MM.1S (cell line): ENCODE measurements at regions not wholly inside any gene's neighbourhood (a gene's known extent, or its start where the extent isn't known, plus 50 kb on each side); places are given as distances from the start of the nearest gene placed in this dataset.

ENCODE experiments used
- DNase-seq: peaks from one replicate; pipeline ENCODE4 v3.0.0-alpha.2; 2015
- H2AFZ ChIP-seq: fragments of 300-600 bp; sonication (generic); 2 replicates; pipeline ENCODE4 v1.6.0; 2016; ENCODE audit warnings: antibody characterized with exemption, low read length
- H3F3A ChIP-seq: fragments of 300-600 bp; sonication (generic); 2 replicates; pipeline ENCODE4 v1.6.1; 2016; ENCODE audit warnings: mild to moderate bottlenecking, antibody characterized with exemption, low read length, moderate library complexity, mixed read lengths; ENCODE audit not compliant: insufficient read depth
- H3K27ac ChIP-seq: fragments of 300-600 bp; sonication (generic); 2 replicates; pipeline ENCODE4 v1.5.1; 2016; ENCODE audit warnings: mild to moderate bottlenecking, low read length
- H3K27me3 ChIP-seq: fragments of 300-600 bp; sonication (generic); replicated peaks from 2 replicates; pipeline ENCODE4 v1.6.0; 2016; ENCODE audit warnings: low read length; ENCODE audit not compliant: insufficient read depth
- H3K36me3 ChIP-seq: fragments of 300-600 bp; sonication (generic); replicated peaks from 2 replicates; pipeline ENCODE4 v1.6.1; 2016; ENCODE audit warnings: mild to moderate bottlenecking, low read length, mixed read lengths; ENCODE audit not compliant: insufficient read depth
- H3K4me1 ChIP-seq: fragments of 300-600 bp; sonication (generic); 2 replicates; pipeline ENCODE4 v1.6.1; 2016; ENCODE audit warnings: low read length, mixed read lengths
- H3K4me2 ChIP-seq: fragments of 300-600 bp; sonication (generic); 2 replicates; pipeline ENCODE4 v1.6.0; 2016; ENCODE audit warnings: low read depth, low read length
- H3K4me3 ChIP-seq: fragments of 300-600 bp; sonication (generic); 2 replicates; pipeline ENCODE4 v1.5.1; 2016; ENCODE audit warnings: low read length, mixed read lengths
- H3K79me2 ChIP-seq: fragments of 300-600 bp; sonication (generic); 2 replicates; pipeline ENCODE4 v1.6.1; 2016; ENCODE audit warnings: mixed run types, low read length, mixed read lengths
- H3K9ac ChIP-seq: fragments of 300-600 bp; sonication (generic); 2 replicates; pipeline ENCODE4 v1.6.1; 2016; ENCODE audit warnings: low read length, mixed read lengths
- H3K9me2 ChIP-seq: fragments of 300-600 bp; sonication (generic); replicated peaks from 2 replicates; pipeline ENCODE4 v1.6.1; 2016; ENCODE audit warnings: mild to moderate bottlenecking, low read length, mixed read lengths; ENCODE audit not compliant: insufficient read depth
- H3K9me3 ChIP-seq: fragments of 300-600 bp; sonication (generic); replicated peaks from 2 replicates; pipeline ENCODE4 v1.6.1; 2016; ENCODE audit warnings: mild to moderate bottlenecking, low read length, mixed read lengths; ENCODE audit not compliant: insufficient read depth
- H4K20me1 ChIP-seq: fragments of 300-600 bp; sonication (generic); 2 replicates; pipeline ENCODE4 v1.6.1; 2016; ENCODE audit warnings: mild to moderate bottlenecking, low read length, moderate library complexity, mixed read lengths; ENCODE audit not compliant: insufficient read depth
- EZH2 ChIP-seq: fragments of 300-600 bp; sonication (generic); optimal IDR thresholded peaks from 2 replicates; pipeline ENCODE3; 2017; ENCODE audit warnings: low read depth, mild to moderate bottlenecking, antibody characterized with exemption, low read length, mixed read lengths
- EZH2phosphoT487 ChIP-seq: fragments of 300-600 bp; sonication (generic); IDR thresholded peaks from 2 replicates; pipeline ENCODE4 v1.6.1; 2018; ENCODE audit warnings: antibody characterized with exemption, low read length
- TF ChIP-seq, protein P1 (sequence below): fragments of 300-600 bp; sonication (generic); IDR thresholded peaks from 2 replicates; pipeline ENCODE4 v1.5.1; 2016; ENCODE audit warnings: antibody characterized with exemption, low read length, mixed read lengths

- H3K9ac ChIP-seq, result no peak overlapping the region
- no peak overlapping the region for H3K27ac ChIP-seq
- no peaks in the 10 kb centered on the region for H3K79me2 ChIP-seq
- no peak overlapping the region for H2AFZ ChIP-seq
- no peaks in the 10 kb centered on the region for H3K4me1 ChIP-seq
- H3K4me2 ChIP-seq, result no peak overlapping the region
- TF ChIP-seq, protein P1, sequence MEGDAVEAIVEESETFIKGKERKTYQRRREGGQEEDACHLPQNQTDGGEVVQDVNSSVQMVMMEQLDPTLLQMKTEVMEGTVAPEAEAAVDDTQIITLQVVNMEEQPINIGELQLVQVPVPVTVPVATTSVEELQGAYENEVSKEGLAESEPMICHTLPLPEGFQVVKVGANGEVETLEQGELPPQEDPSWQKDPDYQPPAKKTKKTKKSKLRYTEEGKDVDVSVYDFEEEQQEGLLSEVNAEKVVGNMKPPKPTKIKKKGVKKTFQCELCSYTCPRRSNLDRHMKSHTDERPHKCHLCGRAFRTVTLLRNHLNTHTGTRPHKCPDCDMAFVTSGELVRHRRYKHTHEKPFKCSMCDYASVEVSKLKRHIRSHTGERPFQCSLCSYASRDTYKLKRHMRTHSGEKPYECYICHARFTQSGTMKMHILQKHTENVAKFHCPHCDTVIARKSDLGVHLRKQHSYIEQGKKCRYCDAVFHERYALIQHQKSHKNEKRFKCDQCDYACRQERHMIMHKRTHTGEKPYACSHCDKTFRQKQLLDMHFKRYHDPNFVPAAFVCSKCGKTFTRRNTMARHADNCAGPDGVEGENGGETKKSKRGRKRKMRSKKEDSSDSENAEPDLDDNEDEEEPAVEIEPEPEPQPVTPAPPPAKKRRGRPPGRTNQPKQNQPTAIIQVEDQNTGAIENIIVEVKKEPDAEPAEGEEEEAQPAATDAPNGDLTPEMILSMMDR, result no peak
- TF ChIP-seq EZH2 (no peak), EZH2phosphoT487 (no peak)
- H3K9me2 ChIP-seq, result no peaks in the 10 kb centered on the region
- no peaks in the 10 kb centered on the region for H3K9me3 ChIP-seq
- H3F3A ChIP-seq, result no peaks in the 10 kb centered on the region
- no peak overlapping the region for H3K4me3 ChIP-seq
- H3K27me3 ChIP-seq, result no peaks in the 10 kb centered on the region
- H3K36me3 ChIP-seq, result no peaks in the 10 kb centered on the region
- DNase-seq, result no peak
- no peaks in the 10 kb centered on the region for H4K20me1 ChIP-seq
Observed at GRCh38 chr12:11998944-11999315, 71.8 kb upstream of the BCL2L14 start.

- no peaks in the 10 kb centered on the region for H3K4me1 ChIP-seq
- H3K27me3 ChIP-seq, result peaks cover 11% of the 10 kb centered on the region
- DNase-seq, result no peak
- no peaks in the 10 kb centered on the region for H3K9me2 ChIP-seq
- TF ChIP-seq EZH2phosphoT487 (no peak), EZH2 (no peak)
- TF ChIP-seq, protein P1, result no peak
- H2AFZ ChIP-seq, result no peak overlapping the region
- no peaks in the 10 kb centered on the region for H3K36me3 ChIP-seq
- no peaks in the 10 kb centered on the region for H4K20me1 ChIP-seq
- H3K9me3 ChIP-seq, result no peaks in the 10 kb centered on the region
- H3K9ac ChIP-seq, result no peak overlapping the region
- H3K79me2 ChIP-seq, result no peaks in the 10 kb centered on the region
- H3K27ac ChIP-seq, result no peak overlapping the region
- H3K4me2 ChIP-seq, result no peak overlapping the region
- no peaks in the 10 kb centered on the region for H3F3A ChIP-seq
- H3K4me3 ChIP-seq, result no peak overlapping the region
Observed at GRCh38 chr12:12003609-12004008, 67.1 kb upstream of the BCL2L14 start.

- Histone ChIP-seq H3K9me3 (no peaks in the 10 kb centered on the region), H4K20me1 (no peaks in the 10 kb centered on the region), H2AFZ (no peak overlapping the region), H3K36me3 (no peaks in the 10 kb centered on the region), H3K27me3 (peaks cover 20% of the 10 kb centered on the region), H3K27ac (no peak overlapping the region), H3K9me2 (no peaks in the 10 kb centered on the region), H3K4me2 (no peak overlapping the region), H3K4me1 (no peaks in the 10 kb centered on the region), H3K9ac (no peak overlapping the region), H3K79me2 (no peaks in the 10 kb centered on the region), H3F3A (peaks cover 4% of the 10 kb centered on the region; the same call in 1 of the 2 replicates), H3K4me3 (no peak overlapping the region)
- TF ChIP-seq EZH2phosphoT487, result no peak
- TF ChIP-seq EZH2, result no peak
- TF ChIP-seq, protein P1, result no peak
- DNase-seq, result no peak
Observed at GRCh38 chr12:12004524-12004923, 66.2 kb upstream of the BCL2L14 start.
